PFSK-1 (cell line): ENCODE measurements at regions not wholly inside any gene's neighbourhood (a gene's known extent, or its start where the extent isn't known, plus 50 kb on each side); places are given as distances from the start of the nearest gene placed in this dataset.

Source experiments
- POLR2AphosphoS5 ChIP-seq: IDR thresholded peaks from 2 replicates; pipeline ENCODE4 v1.6.1; 2012; ENCODE audit warnings: low read depth, mild to moderate bottlenecking, control low read depth, low read length, moderate library complexity
- SIN3A ChIP-seq: IDR thresholded peaks from 2 replicates; pipeline ENCODE4 v1.6.1; 2012; ENCODE audit warnings: mild to moderate bottlenecking, low read length, moderate library complexity, borderline replicate concordance; ENCODE audit not compliant: insufficient read depth
- TAF1 ChIP-seq: IDR thresholded peaks from 2 replicates; pipeline ENCODE4 v1.6.1; 2012; ENCODE audit warnings: low read length, control low read depth, borderline replicate concordance; ENCODE audit not compliant: insufficient read depth
- TF ChIP-seq, protein P1 (sequence below), 2 experiments: IDR thresholded peaks; 2 replicates each; pipeline versions ENCODE4 v1.6.1 to v1.8.0; 2011 to 2012; ENCODE audit warnings: low read depth in 2 of 2, low read length in 2 of 2, control low read depth in 1 of 2, inconsistent platforms in 1 of 2, mild to moderate bottlenecking in 1 of 2, moderate library complexity in 1 of 2; ENCODE audit not compliant: insufficient read depth in 1 of 2

DNA sequence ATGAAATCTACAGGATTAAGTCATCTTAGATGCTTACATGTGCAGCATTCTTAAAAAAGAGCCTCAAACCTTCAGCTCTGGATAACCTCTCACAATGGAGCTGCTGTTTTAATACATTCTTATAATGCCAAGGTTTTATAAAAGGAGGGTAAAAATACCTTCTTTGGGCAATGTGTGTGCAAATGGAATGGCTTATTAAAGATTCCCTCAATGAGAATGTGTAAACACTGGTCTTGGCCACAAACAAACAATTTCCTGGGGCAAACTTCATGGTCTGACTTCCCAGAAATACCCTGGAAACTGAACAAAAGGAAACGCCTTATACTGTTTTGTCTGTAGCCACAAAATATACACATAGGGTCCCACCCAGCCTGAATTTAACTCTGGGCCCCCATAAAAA is 148.6 kb upstream of the INTU start:
- TF ChIP-seq TAF1, result no peak
- TF ChIP-seq POLR2AphosphoS5, result no peak
- TF ChIP-seq, protein P1, sequence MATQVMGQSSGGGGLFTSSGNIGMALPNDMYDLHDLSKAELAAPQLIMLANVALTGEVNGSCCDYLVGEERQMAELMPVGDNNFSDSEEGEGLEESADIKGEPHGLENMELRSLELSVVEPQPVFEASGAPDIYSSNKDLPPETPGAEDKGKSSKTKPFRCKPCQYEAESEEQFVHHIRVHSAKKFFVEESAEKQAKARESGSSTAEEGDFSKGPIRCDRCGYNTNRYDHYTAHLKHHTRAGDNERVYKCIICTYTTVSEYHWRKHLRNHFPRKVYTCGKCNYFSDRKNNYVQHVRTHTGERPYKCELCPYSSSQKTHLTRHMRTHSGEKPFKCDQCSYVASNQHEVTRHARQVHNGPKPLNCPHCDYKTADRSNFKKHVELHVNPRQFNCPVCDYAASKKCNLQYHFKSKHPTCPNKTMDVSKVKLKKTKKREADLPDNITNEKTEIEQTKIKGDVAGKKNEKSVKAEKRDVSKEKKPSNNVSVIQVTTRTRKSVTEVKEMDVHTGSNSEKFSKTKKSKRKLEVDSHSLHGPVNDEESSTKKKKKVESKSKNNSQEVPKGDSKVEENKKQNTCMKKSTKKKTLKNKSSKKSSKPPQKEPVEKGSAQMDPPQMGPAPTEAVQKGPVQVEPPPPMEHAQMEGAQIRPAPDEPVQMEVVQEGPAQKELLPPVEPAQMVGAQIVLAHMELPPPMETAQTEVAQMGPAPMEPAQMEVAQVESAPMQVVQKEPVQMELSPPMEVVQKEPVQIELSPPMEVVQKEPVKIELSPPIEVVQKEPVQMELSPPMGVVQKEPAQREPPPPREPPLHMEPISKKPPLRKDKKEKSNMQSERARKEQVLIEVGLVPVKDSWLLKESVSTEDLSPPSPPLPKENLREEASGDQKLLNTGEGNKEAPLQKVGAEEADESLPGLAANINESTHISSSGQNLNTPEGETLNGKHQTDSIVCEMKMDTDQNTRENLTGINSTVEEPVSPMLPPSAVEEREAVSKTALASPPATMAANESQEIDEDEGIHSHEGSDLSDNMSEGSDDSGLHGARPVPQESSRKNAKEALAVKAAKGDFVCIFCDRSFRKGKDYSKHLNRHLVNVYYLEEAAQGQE (IDR thresholded peaks at IDR 0.05; ENCODE audit: insufficient read depth in 1 of 2, low read depth in 2 of 2, low read length in 2 of 2), result no peak
- no peak for TF ChIP-seq SIN3A
